ENCODE measurements at regions not wholly inside any gene's neighbourhood (a gene's known extent, or its start where the extent isn't known, plus 50 kb on each side); places are given as distances from the start of the nearest gene placed in this dataset.
A peak's percentile ranks its signal among the peaks of the same experiment; 100 is the strongest.

GRCh38 chr18:76558881-76559667, 64.0 kb upstream of the ZNF516 start (continued):
- TF ChIP-seq MAX (IDR thresholded peaks at IDR 0.05) (peak; percentile 81; the same call in 1 of the 2 replicates), SIN3A (IDR thresholded peaks at IDR 0.05; ENCODE audit: low read depth) (no peak), ZFX (IDR thresholded peaks at IDR 0.05) (no peak), YY1 (IDR thresholded peaks at IDR 0.05; ENCODE audit: extremely low read depth, insufficient replicate concordance, low read depth, low read length) (peak; percentile 41), JUND (IDR thresholded peaks at IDR 0.05) (peak; percentile 60)

DNA sequence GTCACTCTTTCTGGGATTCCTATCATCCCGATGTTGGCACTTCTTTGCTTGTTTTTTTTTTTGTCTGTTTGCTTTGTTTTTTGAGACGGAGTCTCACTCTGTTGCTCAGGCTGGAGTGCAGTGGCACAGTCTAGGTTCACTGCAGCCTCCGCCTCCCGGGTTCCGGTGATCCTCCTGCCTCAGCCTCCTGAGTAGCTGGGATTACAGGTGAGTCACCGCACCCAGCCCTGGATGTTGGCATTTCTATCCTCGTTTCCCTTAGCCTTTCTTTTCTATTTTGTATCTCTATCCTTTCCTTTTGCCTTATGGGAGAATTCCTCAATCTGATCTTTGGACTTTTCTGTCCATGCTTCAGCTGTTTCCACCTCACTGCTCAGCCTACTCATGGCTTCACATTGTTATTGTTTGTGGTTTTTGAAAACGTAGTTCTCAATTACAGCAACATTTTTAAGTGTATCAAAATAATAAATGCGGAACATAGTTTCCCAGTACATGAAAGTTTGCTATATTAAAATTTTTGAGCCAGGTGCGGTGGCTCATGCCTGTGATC, 62.1 kb upstream of the ZNF516 start:
- Histone ChIP-seq H3K9me3 (ENCODE audit: control insufficient read depth in 1 of 2, insufficient read depth in 1 of 2, low read depth in 1 of 2, low read length in 2 of 2) (no peaks in the 10 kb centered on the region), H3K27ac (ENCODE audit: low read depth, low read length) (no peak overlapping the region), H3K4me1 (ENCODE audit: control insufficient read depth in 1 of 2, insufficient read depth in 2 of 2, low read length in 2 of 2) (peaks cover 5 to 32% of the 10 kb centered on the region in 2 experiments; a peak in 3 of 4 replicates), H3K79me2 (ENCODE audit: insufficient read depth, low read length) (no peaks in the 10 kb centered on the region), H3K9ac (ENCODE audit: low read length) (no peak overlapping the region), H2AFZ (ENCODE audit: low read depth, low read length, poor library complexity, severe bottlenecking) (no peak overlapping the region), H3K4me3 (replicated peaks in 1 of 2; ENCODE audit: low read depth in 1 of 2, low read length in 2 of 2) (no peak overlapping the region), H3K4me2 (ENCODE audit: low read length) (no peak overlapping the region), H3K9me2 (ENCODE audit: insufficient read depth) (no peaks in the 10 kb centered on the region), H3K27me3 (ENCODE audit: insufficient read depth, low read length) (no peaks in the 10 kb centered on the region), H4K20me1 (ENCODE audit: insufficient read depth) (no peaks in the 10 kb centered on the region), H3K36me3 (ENCODE audit: control insufficient read depth in 1 of 2, insufficient read depth in 2 of 2, low read length in 2 of 2) (no peaks in the 10 kb centered on the region)
- TF ChIP-seq CBX3 (IDR thresholded peaks at IDR 0.05; ENCODE audit: low read depth): no peak
- ATAC-seq (no peak), DNase-seq (ENCODE audit: low read depth, low spot score) (no peak)
- RAD21 ChIA-PET (ENCODE audit: low non-redundant PET in 1 of 2, low total read pairs in 2 of 2, uncharacterized antibody in 2 of 2, unreplicated experiment in 2 of 2): no interaction called here
- POLR2A ChIA-PET: no interaction called here
- BruUV-seq (replicated peaks): no TSS peak
- intact Hi-C loops (cut with micrococcal nuclease): loop anchor here (5.0 kb wide), 1 partner anchor 60 kb away; the partner anchor contains the start of gene ZNF516
- CTCF ChIA-PET: no interaction called here

Data from HCT116 (cell line).